Activated B cell treated with CpG ODN at 0.5 μM for 24 hours (primary cell): ENCODE measurements at regions not wholly inside any gene's neighbourhood (a gene's known extent, or its start where the extent isn't known, plus 50 kb on each side); places are given as distances from the start of the nearest gene placed in this dataset.
"Not testable (repeated sequence)": the region's sequence is repeated elsewhere in the genome, so short reads cannot be mapped to it uniquely, and the experiment has no call there.

Source experiments
- ATAC-seq: fragments of 200-7000 bp; cut with Tn5 transposase; one replicate; pipeline ENCODE4 v1.10.0; 2021; ENCODE audit warnings: low read depth, mild to moderate bottlenecking, moderate library complexity
- CTCF ChIA-PET: fragments of 350-600 bp; sonication (Branson Sonifier 250); formaldehyde crosslinking; loops from one replicate; lab custom pipeline; 2021; ENCODE audit warnings: antibody characterized with exemption; lab: Charles Lee
- POLR2A ChIA-PET: fragments of 350-600 bp; sonication (Branson Sonifier 250); formaldehyde crosslinking; loops from one replicate; lab custom pipeline; 2021; ENCODE audit warnings: antibody characterized with exemption; lab: Charles Lee
- DNase-seq: peaks from one replicate; pipeline ENCODE4 v3.0.0; 2022
- H3K27ac Mint-ChIP-seq: one replicate; pipeline ENCODE4 v1.8.0; 2020; ENCODE audit warnings: mixed read lengths
- H3K27me3 Mint-ChIP-seq: one replicate; pipeline ENCODE4 v1.8.0; 2021; ENCODE audit warnings: mixed read lengths
- H3K36me3 Mint-ChIP-seq: one replicate; pipeline ENCODE4 v1.8.0; 2021; ENCODE audit warnings: low read depth, mixed read lengths
- H3K4me1 Mint-ChIP-seq: one replicate; pipeline ENCODE4 v1.8.0; 2021; ENCODE audit warnings: mixed read lengths
- H3K4me3 Mint-ChIP-seq: one replicate; pipeline ENCODE4 v1.8.0; 2020; ENCODE audit warnings: mild to moderate bottlenecking, mixed read lengths
- H3K9me3 Mint-ChIP-seq: one replicate; pipeline ENCODE4 v1.8.0; 2020; ENCODE audit warnings: mixed read lengths
- intact Hi-C: fragments of 100-400 bp; cut with micrococcal nuclease; formaldehyde crosslinking; loops from one replicate; pipeline ENCODE4 v1.15.1; 2024
- TF ChIP-seq, protein P1 (sequence below): fragments of 200-600 bp; IDR thresholded peaks from one replicate; pipeline ENCODE4 v1.8.0; 2022; ENCODE audit warnings: antibody characterized with exemption, mild to moderate bottlenecking

DNA sequence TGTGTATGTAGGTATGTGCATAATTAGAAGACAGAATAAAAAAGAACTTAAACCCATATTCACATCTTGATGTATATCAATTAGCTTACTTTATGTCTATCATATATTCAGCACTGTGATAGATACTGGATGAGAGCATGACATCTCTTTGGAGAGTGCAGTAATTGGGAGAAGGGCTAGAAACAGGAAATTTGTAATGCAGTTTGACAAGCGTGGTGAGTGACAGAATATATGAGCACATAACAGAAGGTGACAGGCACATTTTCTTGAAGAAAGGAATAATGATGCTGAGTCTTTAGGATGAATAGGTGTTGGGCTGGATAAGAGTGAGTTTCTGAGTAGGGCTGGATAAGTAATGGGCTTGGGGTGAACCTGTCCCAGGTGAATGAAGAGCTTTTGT is 680.3 kb upstream of the ZNF385D start:
- Mint-ChIP-seq H3K9me3 (peaks cover 3% of the 10 kb centered on the region), H3K27me3 (no peaks in the 10 kb centered on the region), H3K4me3 (no peak overlapping the region), H3K27ac (no peak overlapping the region), H3K4me1 (no peaks in the 10 kb centered on the region), H3K36me3 (no peaks in the 10 kb centered on the region)
- ChIA-PET CTCF (no interaction called here), POLR2A (no interaction called here)
- ATAC-seq (no peak), DNase-seq (no peak)
- TF ChIP-seq, protein P1, sequence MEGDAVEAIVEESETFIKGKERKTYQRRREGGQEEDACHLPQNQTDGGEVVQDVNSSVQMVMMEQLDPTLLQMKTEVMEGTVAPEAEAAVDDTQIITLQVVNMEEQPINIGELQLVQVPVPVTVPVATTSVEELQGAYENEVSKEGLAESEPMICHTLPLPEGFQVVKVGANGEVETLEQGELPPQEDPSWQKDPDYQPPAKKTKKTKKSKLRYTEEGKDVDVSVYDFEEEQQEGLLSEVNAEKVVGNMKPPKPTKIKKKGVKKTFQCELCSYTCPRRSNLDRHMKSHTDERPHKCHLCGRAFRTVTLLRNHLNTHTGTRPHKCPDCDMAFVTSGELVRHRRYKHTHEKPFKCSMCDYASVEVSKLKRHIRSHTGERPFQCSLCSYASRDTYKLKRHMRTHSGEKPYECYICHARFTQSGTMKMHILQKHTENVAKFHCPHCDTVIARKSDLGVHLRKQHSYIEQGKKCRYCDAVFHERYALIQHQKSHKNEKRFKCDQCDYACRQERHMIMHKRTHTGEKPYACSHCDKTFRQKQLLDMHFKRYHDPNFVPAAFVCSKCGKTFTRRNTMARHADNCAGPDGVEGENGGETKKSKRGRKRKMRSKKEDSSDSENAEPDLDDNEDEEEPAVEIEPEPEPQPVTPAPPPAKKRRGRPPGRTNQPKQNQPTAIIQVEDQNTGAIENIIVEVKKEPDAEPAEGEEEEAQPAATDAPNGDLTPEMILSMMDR = no peak
- intact Hi-C loops = no loop called here

DNA sequence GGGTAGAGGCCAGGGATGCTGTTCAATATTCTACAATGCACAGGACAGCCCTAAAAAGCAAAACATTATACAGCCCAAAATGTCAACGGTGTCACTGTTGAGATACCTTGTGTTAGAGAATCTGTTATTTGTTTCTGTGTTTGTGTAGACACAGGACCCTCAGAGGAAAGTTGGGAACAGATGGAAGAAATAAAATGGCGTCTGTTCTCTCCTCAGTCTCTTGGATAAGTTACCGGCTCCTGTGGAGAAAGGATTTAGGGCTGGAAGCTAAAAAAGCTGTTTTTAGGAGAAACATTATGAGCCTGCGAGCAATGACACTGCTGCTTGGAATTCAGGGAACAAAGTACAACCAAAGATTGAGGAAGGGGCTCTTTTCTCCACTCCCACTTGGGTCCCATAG is 688.6 kb upstream of the ZNF385D start:
- H3K36me3 Mint-ChIP-seq = no peaks in the 10 kb centered on the region
- H3K27ac Mint-ChIP-seq = no peak overlapping the region
- H3K27me3 Mint-ChIP-seq = no peaks in the 10 kb centered on the region
- ChIA-PET POLR2A (no interaction called here), CTCF (no interaction called here)
- DNase-seq (no peak), ATAC-seq (no peak)
- no peak overlapping the region for H3K4me3 Mint-ChIP-seq
- TF ChIP-seq, protein P1 = no peak
- intact Hi-C loops = no loop called here
- no peaks in the 10 kb centered on the region for H3K4me1 Mint-ChIP-seq
- no peaks in the 10 kb centered on the region for H3K9me3 Mint-ChIP-seq

DNA sequence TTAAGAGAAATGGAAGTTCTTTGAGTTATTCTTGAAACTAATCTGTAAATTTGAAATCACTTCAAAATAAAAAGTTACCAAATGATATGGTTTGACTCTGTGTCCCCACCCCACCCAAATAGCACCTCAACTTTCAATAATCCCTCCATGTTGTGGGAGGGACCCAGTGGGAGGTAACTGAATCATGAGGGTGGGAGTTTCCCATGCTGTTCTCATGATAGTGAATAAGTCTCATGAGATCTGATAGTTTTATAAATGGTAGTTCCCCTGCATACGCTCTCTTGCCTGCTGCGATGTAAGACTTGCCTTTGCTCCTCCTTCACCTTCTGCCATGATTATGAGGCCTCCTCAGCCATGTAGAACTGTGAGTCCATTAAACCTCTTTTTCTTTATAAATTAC is 690.7 kb upstream of the ZNF385D start:
- H3K4me3 Mint-ChIP-seq = no peak overlapping the region
- ATAC-seq (no peak), DNase-seq (no peak)
- no peaks in the 10 kb centered on the region for H3K4me1 Mint-ChIP-seq
- H3K27me3 Mint-ChIP-seq = no peaks in the 10 kb centered on the region
- no peaks in the 10 kb centered on the region for H3K36me3 Mint-ChIP-seq
- POLR2A ChIA-PET = no interaction called here
- intact Hi-C loops = no loop called here
- TF ChIP-seq, protein P1 = no peak
- no peaks in the 10 kb centered on the region for H3K9me3 Mint-ChIP-seq
- CTCF ChIA-PET = no interaction called here
- H3K27ac Mint-ChIP-seq = no peak overlapping the region

DNA sequence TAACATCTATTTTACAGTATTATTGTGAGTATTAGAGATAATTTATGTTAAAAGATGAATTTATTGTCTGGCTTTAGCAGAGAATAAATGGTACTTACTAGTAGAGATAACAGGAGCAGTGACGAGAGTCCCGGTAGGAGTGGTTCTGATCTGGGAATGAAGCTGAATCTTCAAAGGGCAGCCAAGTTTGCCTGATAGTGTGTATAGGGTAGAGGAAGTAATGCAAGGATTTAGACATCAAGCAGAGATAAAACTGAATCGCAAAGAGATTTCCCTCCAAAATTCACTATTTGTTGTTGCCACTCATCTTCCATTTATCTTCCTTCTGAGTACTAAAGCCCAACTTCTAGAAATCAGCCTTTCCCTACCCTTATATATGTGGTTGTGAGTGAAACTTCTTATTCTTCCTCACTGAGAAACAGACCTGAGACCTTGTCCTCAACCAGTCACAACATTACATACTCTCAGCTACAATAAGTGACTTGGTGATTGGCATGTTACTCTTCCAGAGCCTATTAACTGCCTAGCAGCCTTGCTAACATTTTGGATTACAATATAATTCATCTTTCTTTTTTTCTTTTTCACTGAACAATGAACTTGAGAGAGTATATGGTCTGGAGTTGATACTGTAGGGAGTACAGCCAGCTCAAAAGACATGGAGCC is 692.7 kb upstream of the ZNF385D start:
- ChIA-PET CTCF (no interaction called here), POLR2A (no interaction called here)
- intact Hi-C loops = no loop called here
- ATAC-seq (no peak), DNase-seq (no peak)
- Mint-ChIP-seq H3K4me3 (no peak overlapping the region), H3K27me3 (no peaks in the 10 kb centered on the region), H3K27ac (no peak overlapping the region), H3K36me3 (no peaks in the 10 kb centered on the region), H3K4me1 (no peaks in the 10 kb centered on the region), H3K9me3 (no peaks in the 10 kb centered on the region)
- TF ChIP-seq, protein P1 = no peak

DNA sequence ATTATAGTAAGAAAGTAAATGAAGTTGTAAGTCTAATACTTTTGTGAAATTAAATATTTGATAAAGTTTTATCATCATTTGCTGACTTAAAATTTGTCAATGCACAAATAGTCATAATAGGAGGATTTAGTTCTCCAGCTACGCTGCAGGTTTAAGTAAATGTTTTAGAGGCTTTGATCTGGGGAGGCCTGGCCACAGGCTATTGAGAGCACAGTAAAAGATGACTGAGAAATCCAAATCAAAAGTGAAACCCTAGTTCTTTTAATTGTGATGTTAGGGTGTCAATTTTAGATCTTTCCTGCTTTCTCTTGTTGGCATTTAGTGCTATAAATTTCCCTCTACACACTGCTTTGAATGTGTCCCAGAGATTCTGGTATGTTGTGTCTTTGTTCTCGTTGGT is 694.3 kb upstream of the ZNF385D start:
- H3K9me3 Mint-ChIP-seq, H3K27ac Mint-ChIP-seq, DNase-seq, H3K4me3 Mint-ChIP-seq, H3K27me3 Mint-ChIP-seq, intact Hi-C loops, ATAC-seq, CTCF ChIA-PET, H3K36me3 Mint-ChIP-seq, H3K4me1 Mint-ChIP-seq, POLR2A ChIA-PET: not testable (repeated sequence)
